Trophoblast cell (in vitro differentiated cells and primary cell): ENCODE measurements at regions not wholly inside any gene's neighbourhood (a gene's known extent, or its start where the extent isn't known, plus 50 kb on each side); places are given as distances from the start of the nearest gene placed in this dataset.

Experiments
- DNase-seq, 2 donors: peaks; one replicate each; pipeline ENCODE4 v3.0.0-alpha.2; 2016
- H2AFZ ChIP-seq: 2 replicates; pipeline ENCODE4 v1.6.1; 2013; ENCODE audit warnings: low read length, moderate library complexity, mild to moderate bottlenecking; ENCODE audit not compliant: insufficient read depth, poor library complexity
- H2AK5ac ChIP-seq: 2 replicates; pipeline ENCODE4 v1.6.1; 2013; ENCODE audit warnings: mild to moderate bottlenecking, low read length
- H2BK120ac ChIP-seq: 2 replicates; pipeline ENCODE4 v1.6.1; 2013; ENCODE audit warnings: low read length, mild to moderate bottlenecking, moderate library complexity; ENCODE audit not compliant: insufficient read depth, poor library complexity
- H2BK12ac ChIP-seq: 2 replicates; pipeline ENCODE4 v1.6.1; 2013; ENCODE audit warnings: mild to moderate bottlenecking, low read length, moderate library complexity
- H2BK5ac ChIP-seq: 2 replicates; pipeline ENCODE4 v1.6.1; 2013; ENCODE audit warnings: low read length, low read depth, moderate library complexity, mild to moderate bottlenecking; ENCODE audit not compliant: poor library complexity
- H3K14ac ChIP-seq: 2 replicates; pipeline ENCODE4 v1.6.1; 2013; ENCODE audit warnings: mild to moderate bottlenecking, low read length
- H3K18ac ChIP-seq: 2 replicates; pipeline ENCODE4 v1.6.1; 2013; ENCODE audit warnings: mild to moderate bottlenecking, low read length
- H3K23ac ChIP-seq: 2 replicates; pipeline ENCODE4 v1.6.1; 2013; ENCODE audit warnings: low read length
- H3K27ac ChIP-seq: 2 replicates; pipeline ENCODE4 v1.5.1; 2013; ENCODE audit warnings: low read depth, mild to moderate bottlenecking, inconsistent platforms, low read length, moderate library complexity
- H3K27me3 ChIP-seq: 2 replicates; pipeline ENCODE4 v1.6.1; 2013; ENCODE audit warnings: inconsistent platforms, mild to moderate bottlenecking, low read length, moderate library complexity; ENCODE audit not compliant: insufficient read depth
- H3K36me3 ChIP-seq, 2 experiments: 1 replicate in 1 of 2; 2 replicates in 1 of 2; pipeline ENCODE4 v1.6.1; 2013; ENCODE audit warnings: low read length in 2 of 2, mild to moderate bottlenecking in 2 of 2, moderate library complexity in 1 of 2; ENCODE audit not compliant: insufficient read depth in 2 of 2, control insufficient read depth in 1 of 2
- H3K4ac ChIP-seq: 2 replicates; pipeline ENCODE4 v1.6.1; 2013; ENCODE audit warnings: low read depth, mild to moderate bottlenecking, low read length, moderate library complexity
- H3K4me1 ChIP-seq, 2 experiments: 1 replicate in 1 of 2; 2 replicates in 1 of 2; pipeline ENCODE4 v1.6.1; 2013; ENCODE audit warnings: low read length in 2 of 2, mild to moderate bottlenecking in 2 of 2, moderate library complexity in 1 of 2; ENCODE audit not compliant: insufficient read depth in 2 of 2, control insufficient read depth in 1 of 2
- H3K4me2 ChIP-seq: 2 replicates; pipeline ENCODE4 v1.6.1; 2013; ENCODE audit warnings: inconsistent platforms, mild to moderate bottlenecking, low read length, moderate library complexity
- H3K4me3 ChIP-seq: 2 replicates; pipeline ENCODE4 v1.5.1; 2013; ENCODE audit warnings: mild to moderate bottlenecking, low read depth, low read length, inconsistent platforms
- H3K79me1 ChIP-seq: one replicate; pipeline ENCODE4 v1.6.1; 2013; ENCODE audit warnings: low read length
- H3K79me2 ChIP-seq: 2 replicates; pipeline ENCODE4 v1.6.1; 2013; ENCODE audit warnings: low read length, mild to moderate bottlenecking; ENCODE audit not compliant: control insufficient read depth, insufficient read depth, poor library complexity
- H3K9ac ChIP-seq: 2 replicates; pipeline ENCODE4 v1.6.1; 2013; ENCODE audit warnings: mild to moderate bottlenecking, low read length
- H3K9me3 ChIP-seq: 2 replicates; pipeline ENCODE4 v1.6.1; 2013; ENCODE audit warnings: low read depth, mild to moderate bottlenecking, control low read depth, inconsistent platforms, low read length; ENCODE audit not compliant: insufficient read depth
- H4K12ac ChIP-seq: 2 replicates; pipeline ENCODE4 v1.6.1; 2013; ENCODE audit warnings: low read depth, mild to moderate bottlenecking, low read length, moderate library complexity
- H4K8ac ChIP-seq: 2 replicates; pipeline ENCODE4 v1.6.1; 2013; ENCODE audit warnings: low read depth, mild to moderate bottlenecking, low read length, moderate library complexity
- H4K91ac ChIP-seq: one replicate; pipeline ENCODE4 v1.6.1; 2013; ENCODE audit warnings: low read depth, mild to moderate bottlenecking, low read length, moderate library complexity
- WGBS: extraction: QIAGEN DNeasy Blood & Tissue Kit; methylation state at CpG from one replicate; pipeline ENCODE4 v1.1.7; 2013; ENCODE audit warnings: missing lambda C conversion rate; ENCODE audit not compliant: insufficient read length, insufficient coverage; ENCODE audit errors: extremely low coverage; 5-methylcytosine and 5-hydroxymethylcytosine counted together

DNA sequence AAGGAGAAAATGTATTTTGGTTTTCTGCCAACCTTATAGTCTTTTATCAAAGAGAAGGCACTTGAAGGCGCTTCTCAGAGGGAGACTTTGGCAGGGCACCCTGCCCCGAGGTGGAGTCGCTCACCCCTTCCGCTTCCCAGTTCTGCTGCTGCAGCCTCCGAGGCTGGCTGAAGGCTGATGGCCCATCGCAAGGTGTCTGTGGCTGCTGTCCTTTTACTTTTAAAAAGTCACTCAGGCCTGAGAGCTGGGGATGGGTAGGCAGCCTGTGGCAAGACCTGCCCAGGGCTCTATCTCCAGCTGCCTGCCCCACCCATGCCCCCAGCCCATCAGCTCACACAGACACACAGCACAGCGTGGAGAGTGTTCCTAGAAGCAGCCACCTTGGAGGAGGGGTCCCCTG is 206.6 kb upstream of the CST7 start:
- no peak overlapping the region for H3K14ac ChIP-seq
- H3K9ac ChIP-seq, result no peak overlapping the region
- peaks cover 4% of the 10 kb centered on the region for H3K9me3 ChIP-seq
- no peak overlapping the region for H2AFZ ChIP-seq
- H4K12ac ChIP-seq, result no peak overlapping the region
- DNase-seq, result no peak
- no peaks in the 10 kb centered on the region for H3K27me3 ChIP-seq
- no peak overlapping the region for H4K91ac ChIP-seq
- no CpG with 5 or more reads among the region's 7 CpGs for WGBS
- no peak overlapping the region for H3K27ac ChIP-seq
- H3K36me3 ChIP-seq, result no peaks in the 10 kb centered on the region
- H2AK5ac ChIP-seq, result no peak overlapping the region
- no peak overlapping the region for H3K4ac ChIP-seq
- H2BK120ac ChIP-seq, result no peak overlapping the region
- no peaks in the 10 kb centered on the region for H3K79me2 ChIP-seq
- no peak overlapping the region for H3K23ac ChIP-seq
- H4K8ac ChIP-seq, result no peak overlapping the region
- H2BK12ac ChIP-seq, result no peak overlapping the region
- no peak overlapping the region for H3K4me2 ChIP-seq
- no peak overlapping the region for H3K18ac ChIP-seq
- H3K4me3 ChIP-seq, result no peak overlapping the region
- H3K79me1 ChIP-seq, result no peaks in the 10 kb centered on the region
- no peaks in the 10 kb centered on the region for H3K4me1 ChIP-seq
- no peak overlapping the region for H2BK5ac ChIP-seq

DNA sequence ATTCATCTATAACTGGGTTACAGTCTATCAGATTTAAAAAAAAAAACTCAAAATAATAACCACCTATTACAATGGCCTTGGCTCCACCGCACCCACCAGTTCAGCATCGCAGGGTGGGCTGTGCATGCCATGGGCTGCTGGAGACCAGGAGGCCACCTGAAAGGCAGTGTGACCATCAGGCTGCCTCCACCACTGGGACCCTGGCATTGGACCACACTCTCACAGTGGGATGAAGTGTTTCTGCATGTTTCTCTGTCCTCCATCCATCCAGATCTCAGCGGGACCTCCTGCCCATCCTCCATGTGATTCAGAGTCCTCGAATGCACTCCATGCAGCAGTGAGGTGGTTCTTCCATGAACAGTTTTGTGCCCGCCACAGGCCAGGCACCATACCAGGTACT is 206.1 kb upstream of the CST7 start:
- Histone ChIP-seq H3K14ac (no peak overlapping the region), H2BK5ac (no peak overlapping the region), H4K12ac (no peak overlapping the region), H3K4me1 (no peaks in the 10 kb centered on the region), H3K27ac (no peak overlapping the region), H2AK5ac (no peak overlapping the region), H2BK120ac (no peak overlapping the region), H3K4me2 (no peak overlapping the region), H3K18ac (no peak overlapping the region), H3K9me3 (peaks cover 4% of the 10 kb centered on the region), H3K79me2 (no peaks in the 10 kb centered on the region), H3K23ac (no peak overlapping the region), H3K4ac (no peak overlapping the region), H2AFZ (no peak overlapping the region), H3K36me3 (no peaks in the 10 kb centered on the region), H3K27me3 (no peaks in the 10 kb centered on the region), H4K8ac (no peak overlapping the region), H2BK12ac (no peak overlapping the region), H3K9ac (no peak overlapping the region), H3K4me3 (no peak overlapping the region), H4K91ac (no peak overlapping the region), H3K79me1 (no peaks in the 10 kb centered on the region)
- no peak for DNase-seq
- WGBS, result no CpG with 5 or more reads among the region's 5 CpGs

DNA sequence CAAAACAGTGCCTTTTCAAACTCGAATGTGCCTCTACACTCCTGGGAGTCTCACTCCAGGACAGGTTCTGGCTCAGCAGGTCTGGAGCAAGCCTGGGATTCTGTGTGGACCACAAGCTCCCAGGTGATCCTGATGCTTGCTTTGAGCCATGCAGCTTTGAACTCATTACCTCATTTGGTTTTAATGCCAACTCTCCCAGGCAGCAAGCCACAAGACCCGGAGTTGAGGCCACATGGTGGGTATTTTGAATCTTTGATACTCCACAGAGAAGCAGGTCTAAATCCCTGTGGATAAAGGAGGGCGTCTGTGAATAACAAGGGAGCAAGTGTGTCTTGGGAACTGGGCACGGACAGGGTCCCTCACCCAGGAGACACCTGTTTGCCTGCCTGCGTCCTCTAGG is 205.4 kb upstream of the CST7 start:
- H3K9ac ChIP-seq, result no peak overlapping the region
- no peak overlapping the region for H2AK5ac ChIP-seq
- H2BK12ac ChIP-seq, result no peak overlapping the region
- H4K91ac ChIP-seq, result no peak overlapping the region
- H3K27me3 ChIP-seq, result no peaks in the 10 kb centered on the region
- no peak overlapping the region for H4K12ac ChIP-seq
- H3K36me3 ChIP-seq, result no peaks in the 10 kb centered on the region
- no peaks in the 10 kb centered on the region for H3K4me1 ChIP-seq
- H4K8ac ChIP-seq, result no peak overlapping the region
- H3K9me3 ChIP-seq, result peaks cover 2% of the 10 kb centered on the region
- no peaks in the 10 kb centered on the region for H3K79me2 ChIP-seq
- H3K18ac ChIP-seq, result no peak overlapping the region
- H3K4me2 ChIP-seq, result no peak overlapping the region
- no peak overlapping the region for H3K4ac ChIP-seq
- no peak overlapping the region for H2BK120ac ChIP-seq
- DNase-seq, result no peak
- no peak overlapping the region for H3K27ac ChIP-seq
- H3K23ac ChIP-seq, result no peak overlapping the region
- no peak overlapping the region for H3K4me3 ChIP-seq
- H3K14ac ChIP-seq, result no peak overlapping the region
- no peaks in the 10 kb centered on the region for H3K79me1 ChIP-seq
- WGBS, result no CpG with 5 or more reads among the region's 5 CpGs
- no peak overlapping the region for H2AFZ ChIP-seq
- no peak overlapping the region for H2BK5ac ChIP-seq

- H2BK120ac ChIP-seq, result no peak overlapping the region
- H2AK5ac ChIP-seq, result no peak overlapping the region
- H3K36me3 ChIP-seq, result no peaks in the 10 kb centered on the region
- no peak overlapping the region for H3K4me2 ChIP-seq
- H3K18ac ChIP-seq, result no peak overlapping the region
- H3K9me3 ChIP-seq, result peaks cover 2% of the 10 kb centered on the region
- H3K79me2 ChIP-seq, result no peaks in the 10 kb centered on the region
- no peaks in the 10 kb centered on the region for H3K4me1 ChIP-seq
- H4K91ac ChIP-seq, result no peak overlapping the region
- H3K27ac ChIP-seq, result no peak overlapping the region
- H3K23ac ChIP-seq, result no peak overlapping the region
- H3K27me3 ChIP-seq, result no peaks in the 10 kb centered on the region
- no peak overlapping the region for H2AFZ ChIP-seq
- H4K12ac ChIP-seq, result no peak overlapping the region
- no peak overlapping the region for H2BK5ac ChIP-seq
- DNase-seq, result no peak
- H2BK12ac ChIP-seq, result no peak overlapping the region
- no peak overlapping the region for H3K9ac ChIP-seq
- no peak overlapping the region for H4K8ac ChIP-seq
- WGBS, result no CpG with 5 or more reads among the region's 3 CpGs
- H3K4ac ChIP-seq, result no peak overlapping the region
- H3K79me1 ChIP-seq, result no peaks in the 10 kb centered on the region
- no peak overlapping the region for H3K4me3 ChIP-seq
- no peak overlapping the region for H3K14ac ChIP-seq
These were observed 204.3 kb upstream of the CST7 start for GRCh38 chr20:24744747-24745146.
